NB4 (cell line): ENCODE measurements at regions not wholly inside any gene's neighbourhood (a gene's known extent, or its start where the extent isn't known, plus 50 kb on each side); places are given as distances from the start of the nearest gene placed in this dataset.

ENCODE experiments used
- POLR2A ChIP-seq: IDR thresholded peaks from 2 replicates; pipeline ENCODE4 v1.6.1; 2011; ENCODE audit warnings: mild to moderate bottlenecking; ENCODE audit not compliant: insufficient read length; ENCODE audit errors: extremely low read depth
- TF ChIP-seq, protein P1 (sequence below): IDR thresholded peaks from one replicate; pipeline ENCODE4 v1.5.1; 2012; ENCODE audit warnings: low read depth, low read length

- TF ChIP-seq, protein P1, sequence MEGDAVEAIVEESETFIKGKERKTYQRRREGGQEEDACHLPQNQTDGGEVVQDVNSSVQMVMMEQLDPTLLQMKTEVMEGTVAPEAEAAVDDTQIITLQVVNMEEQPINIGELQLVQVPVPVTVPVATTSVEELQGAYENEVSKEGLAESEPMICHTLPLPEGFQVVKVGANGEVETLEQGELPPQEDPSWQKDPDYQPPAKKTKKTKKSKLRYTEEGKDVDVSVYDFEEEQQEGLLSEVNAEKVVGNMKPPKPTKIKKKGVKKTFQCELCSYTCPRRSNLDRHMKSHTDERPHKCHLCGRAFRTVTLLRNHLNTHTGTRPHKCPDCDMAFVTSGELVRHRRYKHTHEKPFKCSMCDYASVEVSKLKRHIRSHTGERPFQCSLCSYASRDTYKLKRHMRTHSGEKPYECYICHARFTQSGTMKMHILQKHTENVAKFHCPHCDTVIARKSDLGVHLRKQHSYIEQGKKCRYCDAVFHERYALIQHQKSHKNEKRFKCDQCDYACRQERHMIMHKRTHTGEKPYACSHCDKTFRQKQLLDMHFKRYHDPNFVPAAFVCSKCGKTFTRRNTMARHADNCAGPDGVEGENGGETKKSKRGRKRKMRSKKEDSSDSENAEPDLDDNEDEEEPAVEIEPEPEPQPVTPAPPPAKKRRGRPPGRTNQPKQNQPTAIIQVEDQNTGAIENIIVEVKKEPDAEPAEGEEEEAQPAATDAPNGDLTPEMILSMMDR = no peak
- TF ChIP-seq POLR2A = no peak
These were observed 185.8 kb upstream of the RMST start for GRCh38 chr12:97276661-97277429.
